Skeletal muscle tissue (tissue), 3 donors: ENCODE measurements at regions not wholly inside any gene's neighbourhood (a gene's known extent, or its start where the extent isn't known, plus 50 kb on each side); places are given as distances from the start of the nearest gene placed in this dataset.
"Not testable (repeated sequence)": the region's sequence is repeated elsewhere in the genome, so short reads cannot be mapped to it uniquely, and the experiment has no call there.

Experiments
- H3K27ac ChIP-seq: one replicate; pipeline ENCODE4 v1.7.0; 2013; ENCODE audit warnings: mild to moderate bottlenecking, low read depth, low read length, inconsistent platforms
- H3K27me3 ChIP-seq, 3 donors: one replicate each; pipeline ENCODE4 v1.7.0; 2013; ENCODE audit warnings: low read length in 3 of 3; ENCODE audit not compliant: control insufficient read depth in 3 of 3, insufficient read depth in 3 of 3
- H3K36me3 ChIP-seq, 3 donors: one replicate each; pipeline ENCODE4 v1.7.0; 2013; ENCODE audit warnings: low read length in 3 of 3; ENCODE audit not compliant: control insufficient read depth in 3 of 3, insufficient read depth in 3 of 3
- H3K4me1 ChIP-seq, 3 donors: one replicate each; pipeline ENCODE4 v1.7.0; 2013; ENCODE audit warnings: low read length in 3 of 3, mild to moderate bottlenecking in 3 of 3; ENCODE audit not compliant: control insufficient read depth in 3 of 3, insufficient read depth in 3 of 3
- H3K4me3 ChIP-seq, 3 donors: one replicate each; pipeline ENCODE4 v1.7.0; 2013; ENCODE audit warnings: low read length in 3 of 3
- H3K9ac ChIP-seq, 3 donors: one replicate each; pipeline ENCODE4 v1.7.0; 2013; ENCODE audit warnings: low read length in 3 of 3, mild to moderate bottlenecking in 3 of 3, moderate library complexity in 2 of 3, low read depth in 1 of 3
- H3K9me3 ChIP-seq, 3 donors: one replicate each; pipeline ENCODE4 v1.7.0; 2013; ENCODE audit warnings: low read length in 3 of 3; ENCODE audit not compliant: control insufficient read depth in 3 of 3
- donor health status: Osteomylitis.

DNA sequence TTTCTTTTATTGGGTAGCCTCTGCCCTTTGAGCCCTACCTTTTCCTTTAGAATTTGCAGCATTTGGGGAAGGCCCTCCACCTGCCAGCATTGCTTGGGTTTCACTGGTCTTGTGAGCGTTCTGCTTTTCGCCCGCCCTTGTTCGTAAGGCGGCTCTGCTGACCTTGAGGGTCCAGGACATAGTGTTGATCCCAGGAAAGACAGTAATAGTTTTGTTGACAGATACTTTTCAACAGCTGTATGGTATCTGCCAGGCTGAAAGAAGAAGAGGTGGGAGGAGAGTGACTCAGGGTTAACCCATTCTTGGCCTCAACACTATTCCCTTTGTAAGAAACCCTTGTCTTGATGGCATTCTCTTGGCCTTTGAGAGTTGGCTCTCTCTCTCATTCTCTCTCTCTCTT, 113.4 kb upstream of the SPAG17 start:
- Histone ChIP-seq H3K27me3 (no peaks in the 10 kb centered on the region), H3K4me1 (peaks cover 66 to 79% (median 77%) of the 10 kb centered on the region in 3 donors), H3K4me3 (peak overlapping the region in 1 of 3 donors; percentile 15), H3K36me3 (no peaks in the 10 kb centered on the region), H3K9me3 (no peaks in the 10 kb centered on the region), H3K27ac (peak overlapping the region; percentile 94), H3K9ac (peak overlapping the region; percentile 54 to 75 (median 71))

DNA sequence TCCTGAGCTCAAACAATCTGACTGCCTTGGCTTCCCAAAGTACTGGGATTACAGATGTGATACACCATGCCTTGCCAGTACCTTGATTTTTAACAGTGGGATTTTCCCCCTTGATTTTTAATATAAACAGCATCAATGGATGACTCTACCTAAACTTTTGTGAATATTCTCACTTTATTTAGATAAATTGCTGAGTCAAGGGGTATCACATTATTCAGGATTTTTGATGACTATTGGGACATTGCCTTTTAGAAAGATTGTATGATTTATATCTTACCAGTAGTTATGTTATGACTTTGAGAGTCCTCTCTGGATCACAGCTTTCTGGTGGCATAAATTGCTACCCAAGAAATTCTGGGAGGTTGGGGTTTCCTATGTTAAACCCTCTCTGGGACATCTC, 112.5 kb upstream of the SPAG17 start:
- Histone ChIP-seq H3K36me3 (no peaks in the 10 kb centered on the region), H3K9me3 (no peaks in the 10 kb centered on the region), H3K27me3 (no peaks in the 10 kb centered on the region), H3K9ac (peak overlapping the region in 2 of 3 donors; percentile 71 to 75), H3K27ac (peak overlapping the region; percentile 94), H3K4me3 (no peak overlapping the region), H3K4me1 (peaks cover 58 to 75% (median 72%) of the 10 kb centered on the region in 3 donors)

DNA sequence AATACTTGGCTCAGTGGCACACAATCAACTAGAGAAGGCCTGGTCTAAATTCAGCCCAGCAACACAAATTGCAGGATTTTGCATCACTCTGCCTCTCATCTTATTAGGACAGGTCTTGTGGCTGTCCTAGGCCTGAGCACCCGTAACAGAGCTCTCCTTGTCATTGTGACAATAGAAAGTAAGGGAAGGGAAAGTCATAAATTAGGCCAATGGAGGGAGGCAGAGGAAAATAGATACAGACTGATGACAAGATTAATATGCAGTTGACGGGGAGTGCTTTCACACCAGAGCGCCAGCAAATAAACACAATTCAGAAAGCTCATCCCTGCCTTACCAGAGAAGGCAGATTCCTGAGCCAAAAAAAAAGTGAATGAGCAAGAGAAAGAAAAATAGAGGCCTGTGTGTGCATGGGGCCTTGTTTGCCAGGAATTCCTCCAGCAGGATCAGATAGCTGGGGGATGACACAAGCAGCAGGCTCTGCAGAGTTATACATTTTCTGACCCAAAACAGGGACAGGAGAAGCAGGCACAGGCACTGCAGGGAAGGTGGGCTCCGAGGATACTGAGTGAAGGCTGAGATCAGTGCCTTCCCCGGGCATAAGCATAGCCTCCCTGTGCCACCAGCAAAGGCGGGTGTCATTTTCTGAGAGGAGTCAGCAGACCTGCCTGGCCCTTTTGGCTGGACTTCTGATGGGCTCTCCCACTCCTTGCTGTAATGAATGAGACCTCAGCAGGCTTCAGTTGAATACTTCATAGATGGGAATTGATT, 110.0 kb upstream of the SPAG17 start:
- Histone ChIP-seq H3K9ac (peak overlapping the region; percentile 29 to 75 (median 60)), H3K9me3 (no peaks in the 10 kb centered on the region), H3K4me1 (peaks cover 60 to 78% (median 72%) of the 10 kb centered on the region in 3 donors), H3K27me3 (no peaks in the 10 kb centered on the region), H3K4me3 (no peak overlapping the region), H3K27ac (peak overlapping the region; percentile 87), H3K36me3 (no peaks in the 10 kb centered on the region)

DNA sequence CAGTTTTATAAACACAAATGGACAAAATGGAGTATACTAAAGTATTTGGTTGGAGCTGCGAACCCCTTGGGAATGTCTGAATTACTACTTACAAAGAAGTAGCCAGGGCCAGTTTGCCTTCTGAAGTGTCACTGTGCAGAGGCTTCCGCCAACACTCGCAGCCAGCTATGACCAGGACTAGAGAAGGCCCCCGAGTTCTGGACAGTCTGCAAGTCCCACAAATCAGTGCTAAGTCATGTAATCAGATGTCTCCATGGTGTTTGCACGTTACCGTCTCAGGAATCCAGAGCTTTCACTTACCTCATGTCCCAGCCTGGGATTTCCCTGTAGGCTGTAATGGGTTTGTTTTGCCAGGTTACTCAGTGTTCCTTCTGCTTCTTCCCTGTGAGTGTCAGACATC, 106.6 kb upstream of the SPAG17 start:
- H3K4me3 ChIP-seq, result peak overlapping the region in 1 of 3 donors; percentile 1
- no peaks in the 10 kb centered on the region for H3K27me3 ChIP-seq
- H3K9ac ChIP-seq, result peak overlapping the region in 2 of 3 donors; percentile 25 to 28
- no peaks in the 10 kb centered on the region for H3K36me3 ChIP-seq
- peaks cover 48 to 62% (median 49%) of the 10 kb centered on the region in 3 donors for H3K4me1 ChIP-seq
- no peaks in the 10 kb centered on the region for H3K9me3 ChIP-seq
- H3K27ac ChIP-seq, result peak overlapping the region; percentile 99

DNA sequence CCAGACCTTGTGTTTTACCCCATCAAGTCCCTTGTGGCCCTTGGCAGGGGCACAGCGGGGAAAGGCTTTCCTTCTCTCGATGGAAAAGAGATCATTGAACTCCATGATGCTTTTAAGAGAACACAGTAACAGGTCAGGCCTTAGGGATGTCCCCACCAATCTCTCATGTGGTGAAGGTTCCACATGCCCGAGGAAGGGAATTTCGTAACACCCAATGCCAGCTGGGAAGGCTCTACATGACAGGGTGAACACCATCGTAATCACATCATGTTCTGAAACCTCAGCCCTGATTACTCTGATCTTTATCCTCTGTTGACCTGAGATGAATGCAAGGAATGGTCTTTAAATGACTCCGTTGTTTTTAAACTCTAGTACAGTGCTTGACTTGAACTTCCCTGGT, 105.5 kb upstream of the SPAG17 start:
- peaks cover 38 to 52% (median 40%) of the 10 kb centered on the region in 3 donors for H3K4me1 ChIP-seq
- peak overlapping the region; percentile 99 for H3K27ac ChIP-seq
- no peaks in the 10 kb centered on the region for H3K9me3 ChIP-seq

DNA sequence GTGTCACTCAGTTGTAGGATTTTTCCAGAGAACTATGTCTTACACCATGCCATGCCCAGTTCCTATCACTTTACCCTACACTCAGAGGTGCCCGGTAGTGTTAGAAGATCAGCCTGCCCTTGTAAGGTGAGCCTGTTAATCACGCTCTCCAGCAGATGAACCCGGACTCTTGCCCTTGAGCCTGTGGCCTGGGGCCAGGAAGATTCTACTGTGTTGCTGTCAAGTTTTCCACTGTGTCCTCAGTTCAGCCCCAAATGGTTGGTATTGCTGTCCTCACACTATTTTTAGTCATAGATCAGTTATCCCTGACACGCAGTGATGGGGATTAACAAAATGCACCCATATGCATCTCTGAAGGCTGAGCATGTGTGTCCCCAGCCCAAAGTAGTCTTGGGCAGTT, 105.0 kb upstream of the SPAG17 start:
- Histone ChIP-seq H3K27ac (peak overlapping the region; percentile 99), H3K4me3 (no peak overlapping the region), H3K4me1 (peaks cover 33 to 47% (median 35%) of the 10 kb centered on the region in 3 donors), H3K9me3 (no peaks in the 10 kb centered on the region), H3K9ac (peak overlapping the region; percentile 55 to 73 (median 58)), H3K27me3 (no peaks in the 10 kb centered on the region), H3K36me3 (no peaks in the 10 kb centered on the region)

More for the DNA sequence above, 105.5 kb upstream of the SPAG17 start:
- Histone ChIP-seq H3K27me3 (no peaks in the 10 kb centered on the region), H3K9ac (peak overlapping the region; percentile 55 to 73 (median 58)), H3K4me3 (no peak overlapping the region), H3K36me3 (no peaks in the 10 kb centered on the region)

DNA sequence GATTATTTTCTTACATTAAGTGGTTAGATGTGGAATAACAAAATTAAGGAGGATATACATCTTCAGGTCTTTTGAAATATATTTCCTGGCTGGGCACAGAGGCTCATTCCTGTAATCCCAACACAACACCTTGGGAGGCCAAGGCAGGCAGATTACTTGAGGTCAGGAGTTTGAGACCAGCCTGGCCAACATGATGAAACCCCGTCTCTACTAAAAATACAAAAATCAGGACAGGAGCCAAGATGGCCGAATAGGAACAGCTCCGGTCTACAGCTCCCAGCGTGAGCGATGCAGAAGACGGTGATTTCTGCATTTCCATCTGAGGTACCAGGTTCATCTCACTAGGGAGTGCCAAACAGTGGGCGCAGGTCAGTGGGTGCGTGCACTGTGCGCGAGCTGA, 95.6 kb upstream of the SPAG17 start:
- not testable (repeated sequence) for H3K27ac ChIP-seq, H3K27me3 ChIP-seq, H3K9me3 ChIP-seq, H3K36me3 ChIP-seq, H3K9ac ChIP-seq, H3K4me3 ChIP-seq, H3K4me1 ChIP-seq

DNA sequence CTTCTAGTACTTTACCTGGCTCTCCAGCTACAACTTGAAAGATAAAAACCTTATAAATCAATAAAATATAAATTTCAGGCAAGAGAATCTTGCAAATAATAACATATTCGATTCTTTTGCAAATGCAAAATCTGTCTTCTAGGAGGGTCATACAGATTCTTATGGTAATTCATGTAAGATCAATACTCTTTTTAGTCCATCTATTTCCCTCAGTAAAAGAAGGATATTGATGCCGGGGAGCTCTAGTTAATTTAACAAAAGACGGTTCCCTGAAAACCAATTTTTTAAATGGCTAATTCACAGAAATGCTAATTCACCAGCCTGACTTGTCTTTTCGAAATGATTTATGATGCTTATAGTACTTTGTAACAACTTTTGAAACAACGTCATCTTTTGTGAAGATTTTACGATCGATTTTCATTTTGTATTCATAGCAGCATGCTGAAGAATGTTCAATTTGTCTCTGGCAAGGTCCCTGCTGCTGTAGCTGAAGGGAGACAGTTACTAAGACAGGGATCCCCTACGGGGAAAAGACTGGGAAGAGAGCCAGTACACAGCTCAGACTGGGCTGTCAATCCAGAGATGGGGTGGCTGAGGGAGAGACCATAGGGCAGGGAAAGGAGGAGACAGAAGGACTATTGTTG, 90.6 kb upstream of the SPAG17 start:
- H3K9ac ChIP-seq, result no peak overlapping the region
- no peak overlapping the region for H3K27ac ChIP-seq
- peaks cover 0 to 3% (median 0%) of the 10 kb centered on the region in 3 donors for H3K4me1 ChIP-seq
- no peaks in the 10 kb centered on the region for H3K9me3 ChIP-seq
- no peak overlapping the region for H3K4me3 ChIP-seq
- no peaks in the 10 kb centered on the region for H3K27me3 ChIP-seq
- no peaks in the 10 kb centered on the region for H3K36me3 ChIP-seq

DNA sequence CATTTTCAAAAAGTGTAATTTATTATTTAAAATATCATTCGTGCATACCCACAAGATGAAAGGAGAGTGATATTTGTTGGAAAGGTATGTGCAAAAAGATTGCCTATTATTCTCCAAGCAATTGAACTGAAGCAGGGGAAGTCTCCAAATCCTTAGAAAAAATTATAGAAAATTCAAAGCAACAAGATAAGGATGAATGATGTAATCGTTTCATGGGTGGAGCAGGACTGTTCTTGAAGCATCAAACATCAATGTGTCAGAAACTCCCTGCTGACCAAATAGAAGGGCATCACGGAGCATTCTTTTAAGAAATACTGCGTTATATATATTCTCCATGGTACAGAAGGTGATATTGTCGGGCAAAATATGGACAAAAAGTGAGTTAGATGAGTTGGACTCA, 87.9 kb upstream of the SPAG17 start:
- Histone ChIP-seq H3K9ac (no peak overlapping the region), H3K4me3 (no peak overlapping the region), H3K4me1 (peaks cover 0 to 3% (median 0%) of the 10 kb centered on the region in 3 donors), H3K9me3 (no peaks in the 10 kb centered on the region), H3K27me3 (no peaks in the 10 kb centered on the region), H3K36me3 (no peaks in the 10 kb centered on the region), H3K27ac (no peak overlapping the region)

DNA sequence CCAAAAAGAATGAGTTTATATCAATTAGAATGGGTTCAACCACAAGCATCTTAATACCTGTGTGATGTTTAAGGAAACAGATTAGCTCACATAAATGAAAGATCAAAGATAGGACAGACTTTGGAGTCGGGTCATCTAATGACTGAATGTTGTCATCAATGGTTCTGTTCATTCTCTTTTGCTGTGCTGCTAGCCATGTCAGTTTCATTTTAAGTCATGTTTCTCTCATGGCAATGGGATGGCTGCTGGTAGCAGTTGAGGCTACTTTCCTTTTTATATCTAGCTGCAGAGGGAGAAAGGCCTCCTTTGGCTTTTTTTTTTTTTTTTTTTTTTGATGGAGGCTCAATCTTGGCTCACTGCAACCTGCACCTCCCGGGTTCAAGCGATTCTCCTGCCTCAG, 86.9 kb upstream of the SPAG17 start:
- Histone ChIP-seq H3K4me3 (no peak overlapping the region), H3K27me3 (no peaks in the 10 kb centered on the region), H3K4me1 (peaks cover 0 to 3% (median 0%) of the 10 kb centered on the region in 3 donors), H3K9ac (no peak overlapping the region), H3K9me3 (no peaks in the 10 kb centered on the region), H3K36me3 (no peaks in the 10 kb centered on the region), H3K27ac (no peak overlapping the region)
